Activated naive CD8-positive, alpha-beta T cell treated with anti-CD3 and anti-CD28 coated beads, Interleukin-2, amount 10 ng/mL, durations not matched to agents 7 days and 5 days (primary cell): ENCODE measurements at regions not wholly inside any gene's neighbourhood (a gene's known extent, or its start where the extent isn't known, plus 50 kb on each side); places are given as distances from the start of the nearest gene placed in this dataset.
"Not testable (repeated sequence)": the region's sequence is repeated elsewhere in the genome, so short reads cannot be mapped to it uniquely, and the experiment has no call there.

Source experiments
- ATAC-seq: fragments of 150-1000 bp; cut with Tn5 transposase; one replicate; pipeline ENCODE4 v1.10.0; 2021; ENCODE audit warnings: low read depth, moderate library complexity
- POLR2A ChIA-PET: fragments of 350-600 bp; sonication (Branson Sonifier 250); formaldehyde crosslinking; loops from one replicate; lab custom pipeline; 2021; ENCODE audit warnings: antibody characterized with exemption; lab: Charles Lee
- DNase-seq: peaks from one replicate; pipeline ENCODE4 v3.0.0; 2021
- H3K27ac Mint-ChIP-seq: one replicate; pipeline ENCODE4 v1.8.0; 2022; ENCODE audit warnings: mild to moderate bottlenecking, mixed read lengths
- H3K27me3 Mint-ChIP-seq: one replicate; pipeline ENCODE4 v1.8.0; 2022; ENCODE audit warnings: mild to moderate bottlenecking, moderate library complexity, mixed read lengths
- H3K36me3 Mint-ChIP-seq: one replicate; pipeline ENCODE4 v1.8.0; 2021; ENCODE audit warnings: mild to moderate bottlenecking, mixed read lengths
- H3K4me1 Mint-ChIP-seq: one replicate; pipeline ENCODE4 v1.8.0; 2021; ENCODE audit warnings: mixed read lengths
- H3K4me3 Mint-ChIP-seq: one replicate; pipeline ENCODE4 v1.8.0; 2022; ENCODE audit warnings: mild to moderate bottlenecking, moderate library complexity, mixed read lengths
- H3K9me3 Mint-ChIP-seq: one replicate; pipeline ENCODE4 v1.8.0; 2021; ENCODE audit warnings: mixed read lengths

- DNase-seq = no peak
- no peaks in the 10 kb centered on the region for H3K4me1 Mint-ChIP-seq
- no peak for ATAC-seq
- POLR2A ChIA-PET = no interaction called here
- no peak overlapping the region for H3K27ac Mint-ChIP-seq
- no peak overlapping the region for H3K4me3 Mint-ChIP-seq
- H3K9me3 Mint-ChIP-seq = no peaks in the 10 kb centered on the region
- H3K27me3 Mint-ChIP-seq = no peaks in the 10 kb centered on the region
- H3K36me3 Mint-ChIP-seq = no peaks in the 10 kb centered on the region
These were observed 187.5 kb downstream of the ATXN7L3B start for GRCh38 chr12:74725154-74725553.

GRCh38 chr12:74728006-74728405 lies 190.4 kb downstream of the ATXN7L3B start:
- no peak for ATAC-seq

GRCh38 chr12:74732164-74732784 lies 194.6 kb downstream of the ATXN7L3B start:
- POLR2A ChIA-PET = no interaction called here
- no peaks in the 10 kb centered on the region for H3K9me3 Mint-ChIP-seq
- H3K27ac Mint-ChIP-seq = no peak overlapping the region
- no peaks in the 10 kb centered on the region for H3K36me3 Mint-ChIP-seq
- DNase-seq (no peak), ATAC-seq (no peak)
- no peaks in the 10 kb centered on the region for H3K27me3 Mint-ChIP-seq
- H3K4me3 Mint-ChIP-seq = no peak overlapping the region
- no peaks in the 10 kb centered on the region for H3K4me1 Mint-ChIP-seq

More at GRCh38 chr12:74728006-74728405, 190.4 kb downstream of the ATXN7L3B start:
- Mint-ChIP-seq H3K36me3 (no peaks in the 10 kb centered on the region), H3K27ac (no peak overlapping the region), H3K27me3 (no peaks in the 10 kb centered on the region), H3K4me1 (no peaks in the 10 kb centered on the region), H3K4me3 (no peak overlapping the region), H3K9me3 (no peaks in the 10 kb centered on the region)
- POLR2A ChIA-PET = no interaction called here
- no peak for DNase-seq

- H3K4me3 Mint-ChIP-seq = no peak overlapping the region
- no peak for ATAC-seq
- H3K27ac Mint-ChIP-seq = no peak overlapping the region
- POLR2A ChIA-PET = no interaction called here
- no peaks in the 10 kb centered on the region for H3K36me3 Mint-ChIP-seq
- DNase-seq = no peak
- no peaks in the 10 kb centered on the region for H3K27me3 Mint-ChIP-seq
- H3K4me1 Mint-ChIP-seq = no peaks in the 10 kb centered on the region
- H3K9me3 Mint-ChIP-seq = no peaks in the 10 kb centered on the region
These were observed 195.2 kb downstream of the ATXN7L3B start for GRCh38 chr12:74732826-74733225.

- H3K9me3 Mint-ChIP-seq = no peaks in the 10 kb centered on the region
- no peaks in the 10 kb centered on the region for H3K27me3 Mint-ChIP-seq
- H3K4me1 Mint-ChIP-seq = no peaks in the 10 kb centered on the region
- ATAC-seq = no peak
- POLR2A ChIA-PET = no interaction called here
- H3K4me3 Mint-ChIP-seq = no peak overlapping the region
- no peak overlapping the region for H3K27ac Mint-ChIP-seq
- no peak for DNase-seq
- no peaks in the 10 kb centered on the region for H3K36me3 Mint-ChIP-seq
These were observed 203.5 kb downstream of the ATXN7L3B start for GRCh38 chr12:74741112-74741511.

GRCh38 chr12:74747305-74747704 lies 209.7 kb downstream of the ATXN7L3B start:
- POLR2A ChIA-PET = no interaction called here
- ATAC-seq (no peak), DNase-seq (no peak)
- Mint-ChIP-seq H3K27ac (no peak overlapping the region), H3K4me3 (no peak overlapping the region), H3K9me3 (no peaks in the 10 kb centered on the region), H3K4me1 (no peaks in the 10 kb centered on the region), H3K36me3 (no peaks in the 10 kb centered on the region), H3K27me3 (no peaks in the 10 kb centered on the region)

- no peaks in the 10 kb centered on the region for H3K9me3 Mint-ChIP-seq
- no peak overlapping the region for H3K4me3 Mint-ChIP-seq
- DNase-seq (no peak), ATAC-seq (no peak)
- H3K4me1 Mint-ChIP-seq = no peaks in the 10 kb centered on the region
- no peaks in the 10 kb centered on the region for H3K36me3 Mint-ChIP-seq
- no peak overlapping the region for H3K27ac Mint-ChIP-seq
- POLR2A ChIA-PET = no interaction called here
- no peaks in the 10 kb centered on the region for H3K27me3 Mint-ChIP-seq
These were observed 213.8 kb downstream of the ATXN7L3B start for GRCh38 chr12:74751441-74751840.

- no peak overlapping the region for H3K4me3 Mint-ChIP-seq
- H3K9me3 Mint-ChIP-seq = no peaks in the 10 kb centered on the region
- H3K36me3 Mint-ChIP-seq = no peaks in the 10 kb centered on the region
- no peak overlapping the region for H3K27ac Mint-ChIP-seq
- H3K4me1 Mint-ChIP-seq = no peaks in the 10 kb centered on the region
- POLR2A ChIA-PET = no interaction called here
- no peaks in the 10 kb centered on the region for H3K27me3 Mint-ChIP-seq
- ATAC-seq (no peak), DNase-seq (no peak)
These were observed 214.6 kb downstream of the ATXN7L3B start for GRCh38 chr12:74752215-74752614.

GRCh38 chr12:74770552-74770951 lies 232.9 kb downstream of the ATXN7L3B start:
- DNase-seq = no peak
- Mint-ChIP-seq H3K4me1 (no peaks in the 10 kb centered on the region), H3K27ac (no peak overlapping the region), H3K4me3 (no peak overlapping the region), H3K9me3 (no peaks in the 10 kb centered on the region), H3K27me3 (no peaks in the 10 kb centered on the region), H3K36me3 (no peaks in the 10 kb centered on the region)
- POLR2A ChIA-PET = no interaction called here
- no peak for ATAC-seq

- no peaks in the 10 kb centered on the region for H3K27me3 Mint-ChIP-seq
- no peaks in the 10 kb centered on the region for H3K4me1 Mint-ChIP-seq
- no peaks in the 10 kb centered on the region for H3K9me3 Mint-ChIP-seq
- DNase-seq (no peak), ATAC-seq (no peak)
- no peak overlapping the region for H3K27ac Mint-ChIP-seq
- H3K4me3 Mint-ChIP-seq = no peak overlapping the region
- POLR2A ChIA-PET = no interaction called here
- no peaks in the 10 kb centered on the region for H3K36me3 Mint-ChIP-seq
These were observed 237.6 kb downstream of the ATXN7L3B start for GRCh38 chr12:74775276-74775675.

GRCh38 chr12:74776378-74776777 lies 238.7 kb downstream of the ATXN7L3B start:
- H3K27me3 Mint-ChIP-seq = no peaks in the 10 kb centered on the region
- POLR2A ChIA-PET = no interaction called here
- ATAC-seq = no peak

GRCh38 chr12:74780182-74780849 lies 242.7 kb downstream of the ATXN7L3B start:
- POLR2A ChIA-PET = no interaction called here
- no peak overlapping the region for H3K4me3 Mint-ChIP-seq
- no peak for ATAC-seq
- no peaks in the 10 kb centered on the region for H3K4me1 Mint-ChIP-seq
- H3K9me3 Mint-ChIP-seq = no peaks in the 10 kb centered on the region
- H3K27ac Mint-ChIP-seq = no peak overlapping the region
- DNase-seq = no peak
- peaks cover 2% of the 10 kb centered on the region for H3K27me3 Mint-ChIP-seq
- no peaks in the 10 kb centered on the region for H3K36me3 Mint-ChIP-seq

More at GRCh38 chr12:74776378-74776777, 238.7 kb downstream of the ATXN7L3B start:
- no peak overlapping the region for H3K4me3 Mint-ChIP-seq
- H3K4me1 Mint-ChIP-seq = no peaks in the 10 kb centered on the region
- H3K9me3 Mint-ChIP-seq = no peaks in the 10 kb centered on the region
- DNase-seq = no peak
- no peak overlapping the region for H3K27ac Mint-ChIP-seq
- H3K36me3 Mint-ChIP-seq = no peaks in the 10 kb centered on the region

GRCh38 chr12:74780850-74781241 lies 243.2 kb downstream of the ATXN7L3B start:
- H3K4me1 Mint-ChIP-seq, H3K27ac Mint-ChIP-seq, H3K36me3 Mint-ChIP-seq, ATAC-seq, DNase-seq, H3K27me3 Mint-ChIP-seq, H3K4me3 Mint-ChIP-seq, POLR2A ChIA-PET, H3K9me3 Mint-ChIP-seq: not testable (repeated sequence)

GRCh38 chr12:74781991-74782485 lies 244.4 kb downstream of the ATXN7L3B start:
- H3K4me1 Mint-ChIP-seq = no peaks in the 10 kb centered on the region
- DNase-seq (no peak), ATAC-seq (no peak)
- no peaks in the 10 kb centered on the region for H3K36me3 Mint-ChIP-seq
- no peaks in the 10 kb centered on the region for H3K9me3 Mint-ChIP-seq
- POLR2A ChIA-PET = no interaction called here
- H3K27ac Mint-ChIP-seq = no peak overlapping the region
- no peak overlapping the region for H3K4me3 Mint-ChIP-seq
- H3K27me3 Mint-ChIP-seq = peaks cover 2% of the 10 kb centered on the region
